Colonic mucosa (tissue), 4 donors: ENCODE measurements at regions not wholly inside any gene's neighbourhood (a gene's known extent, or its start where the extent isn't known, plus 50 kb on each side); places are given as distances from the start of the nearest gene placed in this dataset.

Experiments
- DNase-seq: peaks from one replicate; pipeline ENCODE4 v3.0.0-alpha.2; 2020
- H3K27ac ChIP-seq: fragments of 200-600 bp; one replicate; pipeline ENCODE4 v1.8.0; 2021
- H3K27me3 ChIP-seq: fragments of 200-600 bp; one replicate; pipeline ENCODE4 v1.8.0; 2021
- H3K36me3 ChIP-seq: fragments of 200-600 bp; one replicate; pipeline ENCODE4 v1.8.0; 2021
- H3K4me1 ChIP-seq: fragments of 200-600 bp; one replicate; pipeline ENCODE4 v1.8.0; 2021; ENCODE audit warnings: mild to moderate bottlenecking
- H3K4me3 ChIP-seq: fragments of 200-600 bp; one replicate; pipeline ENCODE4 v1.8.0; 2021
- H3K9ac ChIP-seq, 2 donors: one replicate each; pipeline ENCODE4 v1.7.0; 2013; ENCODE audit warnings: control low read depth in 2 of 2, low read depth in 2 of 2, low read length in 2 of 2
- H3K9me3 ChIP-seq: fragments of 200-600 bp; one replicate; pipeline ENCODE4 v1.8.0; 2021
- CTCF ChIP-seq: fragments of 200-600 bp; IDR thresholded peaks from one replicate; pipeline ENCODE4 v1.8.0; 2022; ENCODE audit warnings: antibody characterized with exemption, mild to moderate bottlenecking
- intact Hi-C: fragments of 100-400 bp; cut with DNase I; formaldehyde crosslinking; loops from one replicate; pipeline ENCODE4 v1.14.1; 2022
- donor health status: healthy.
- donor health status: DM: no; HTN: no; CAD: no.
- donor health status: DM: no; HTN: no; CAD: no.

GRCh38 chr2:215839309-215839708 is 174.0 kb downstream of the MREG start:
- Histone ChIP-seq H3K9me3 (no peaks in the 10 kb centered on the region), H3K36me3 (no peaks in the 10 kb centered on the region), H3K9ac (no peak overlapping the region), H3K4me1 (peaks cover 3% of the 10 kb centered on the region), H3K27ac (no peak overlapping the region), H3K27me3 (no peaks in the 10 kb centered on the region), H3K4me3 (no peak overlapping the region)
- no peak for TF ChIP-seq CTCF
- intact Hi-C loops: no loop called here
- DNase-seq: no peak

GRCh38 chr2:215836881-215837280 is 176.5 kb downstream of the MREG start:
- no peak for TF ChIP-seq CTCF
- no peaks in the 10 kb centered on the region for H3K9me3 ChIP-seq
- no peak overlapping the region for H3K9ac ChIP-seq
- intact Hi-C loops: no loop called here
- no peaks in the 10 kb centered on the region for H3K36me3 ChIP-seq
- no peak overlapping the region for H3K4me3 ChIP-seq
- no peaks in the 10 kb centered on the region for H3K27me3 ChIP-seq
- no peak for DNase-seq
- peaks cover 3% of the 10 kb centered on the region for H3K4me1 ChIP-seq
- H3K27ac ChIP-seq: no peak overlapping the region

GRCh38 chr2:215835657-215836056 is 177.7 kb downstream of the MREG start:
- TF ChIP-seq CTCF: no peak
- Histone ChIP-seq H3K27ac (no peak overlapping the region), H3K4me3 (no peak overlapping the region), H3K4me1 (no peaks in the 10 kb centered on the region), H3K36me3 (no peaks in the 10 kb centered on the region), H3K9ac (no peak overlapping the region), H3K27me3 (no peaks in the 10 kb centered on the region), H3K9me3 (no peaks in the 10 kb centered on the region)
- intact Hi-C loops: no loop called here
- no peak for DNase-seq

GRCh38 chr2:215835231-215835630 is 178.1 kb downstream of the MREG start:
- no peak for DNase-seq
- Histone ChIP-seq H3K27ac (no peak overlapping the region), H3K9ac (no peak overlapping the region), H3K4me1 (no peaks in the 10 kb centered on the region), H3K36me3 (no peaks in the 10 kb centered on the region), H3K9me3 (no peaks in the 10 kb centered on the region), H3K27me3 (no peaks in the 10 kb centered on the region), H3K4me3 (no peak overlapping the region)
- intact Hi-C loops: no loop called here
- no peak for TF ChIP-seq CTCF

GRCh38 chr2:215833531-215834162 is 179.7 kb downstream of the MREG start:
- intact Hi-C loops: no loop called here
- DNase-seq: no peak
- Histone ChIP-seq H3K9me3 (no peaks in the 10 kb centered on the region), H3K9ac (no peak overlapping the region), H3K27me3 (no peaks in the 10 kb centered on the region), H3K4me1 (no peaks in the 10 kb centered on the region), H3K36me3 (no peaks in the 10 kb centered on the region), H3K27ac (no peak overlapping the region), H3K4me3 (no peak overlapping the region)
- TF ChIP-seq CTCF: no peak
